NCI-H146 (cell line): ENCODE measurements at regions not wholly inside any gene's neighbourhood (a gene's known extent, or its start where the extent isn't known, plus 50 kb on each side); places are given as distances from the start of the nearest gene placed in this dataset.
"Not testable (repeated sequence)": the region's sequence is repeated elsewhere in the genome, so short reads cannot be mapped to it uniquely, and the experiment has no call there.

Source experiments
- DNase-seq: peaks from one replicate; lab custom pipeline; 2025; lab: John Stamatoyannopoulos, UW

GRCh38 chr10:33036670-33037069 is 78.6 kb upstream of the ITGB1 start:
- DNase-seq = no peak

GRCh38 chr10:33035411-33035810 is 77.4 kb upstream of the ITGB1 start:
- DNase-seq = no peak

GRCh38 chr10:33034931-33035330 is 76.9 kb upstream of the ITGB1 start:
- no peak for DNase-seq

GRCh38 chr10:33032654-33033151 is 74.7 kb upstream of the ITGB1 start:
- no peak for DNase-seq

GRCh38 chr10:33031815-33032653 is 74.0 kb upstream of the ITGB1 start:
- DNase-seq = no peak

- DNase-seq = no peak
These were observed 73.1 kb upstream of the ITGB1 start for GRCh38 chr10:33031171-33031570.

- DNase-seq = not testable (repeated sequence)
These were observed 70.5 kb upstream of the ITGB1 start for GRCh38 chr10:33028515-33028914.

GRCh38 chr10:33027088-33027487 is 69.1 kb upstream of the ITGB1 start:
- no peak for DNase-seq

GRCh38 chr10:33026422-33026821 is 68.4 kb upstream of the ITGB1 start:
- no peak for DNase-seq

GRCh38 chr10:33025910-33026309 is 67.9 kb upstream of the ITGB1 start:
- no peak for DNase-seq

- no peak for DNase-seq
These were observed 67.0 kb upstream of the ITGB1 start for GRCh38 chr10:33025039-33025438.

- no peak for DNase-seq
These were observed 64.7 kb upstream of the ITGB1 start for GRCh38 chr10:33022691-33023090.

GRCh38 chr10:33022090-33022489 is 64.1 kb upstream of the ITGB1 start:
- DNase-seq = no peak

GRCh38 chr10:33016988-33017387 is 59.0 kb upstream of the ITGB1 start:
- no peak for DNase-seq

- no peak for DNase-seq
These were observed 57.9 kb upstream of the ITGB1 start for GRCh38 chr10:33015761-33016547.

GRCh38 chr10:33013331-33013730 is 55.3 kb upstream of the ITGB1 start:
- DNase-seq = not testable (repeated sequence)

GRCh38 chr10:33012306-33012705 is 54.3 kb upstream of the ITGB1 start:
- no peak for DNase-seq

- DNase-seq = peak; percentile 64
These were observed 52.4 kb upstream of the ITGB1 start for GRCh38 chr10:33010132-33011037.

- no peak for DNase-seq
These were observed 51.5 kb upstream of the ITGB1 start for GRCh38 chr10:33009244-33010131.

GRCh38 chr10:33008499-33009243 is 50.6 kb upstream of the ITGB1 start:
- peak; percentile 55 for DNase-seq
